OCI-LY7 (cell line): ENCODE measurements at regions not wholly inside any gene's neighbourhood (a gene's known extent, or its start where the extent isn't known, plus 50 kb on each side); places are given as distances from the start of the nearest gene placed in this dataset.

Experiments
- BruUV-seq: library from RNA; stranded (reverse); fragments of 400-500 nt; replicated peaks from 2 replicates; lab custom pipeline; 2021; lab: Mats Ljungman, UMichigan
- CTCF ChIA-PET: fragments of 300-600 bp; sonication (Branson Sonifier 250); formaldehyde crosslinking; loops from one replicate; lab custom pipeline; 2022; ENCODE audit warnings: antibody characterized with exemption; ENCODE audit not compliant: unreplicated experiment; lab: Charles Lee
- POLR2A ChIA-PET: fragments of 300-600 bp; sonication (Branson Sonifier 250); formaldehyde crosslinking; loops from one replicate; lab custom pipeline; 2022; ENCODE audit warnings: antibody characterized with exemption; lab: Charles Lee
- DNase-seq: peaks from one replicate; pipeline ENCODE4 v3.0.0-alpha.2; 2015; ENCODE audit warnings: low spot score
- H2AFZ ChIP-seq: fragments of 200-600 bp; sonication (generic), shearing (Covaris generic); 2 replicates; pipeline ENCODE4 v1.6.1; 2014; ENCODE audit warnings: mild to moderate bottlenecking, antibody characterized with exemption, low read length, moderate library complexity
- H3K27ac ChIP-seq: fragments of 200-600 bp; sonication (generic); 2 replicates; pipeline ENCODE4 v1.5.1; 2014; ENCODE audit warnings: mixed run types, low read depth, mild to moderate bottlenecking, moderate library complexity, low read length, inconsistent platforms; ENCODE audit not compliant: poor library complexity, severe bottlenecking
- H3K36me3 ChIP-seq: fragments of 200-600 bp; sonication (generic); 2 replicates; pipeline ENCODE4 v1.6.1; 2014; ENCODE audit warnings: mild to moderate bottlenecking, antibody characterized with exemption, low read length, moderate library complexity, mixed read lengths; ENCODE audit not compliant: insufficient read depth
- H3K4me1 ChIP-seq: fragments of 200-600 bp; sonication (generic); 2 replicates; pipeline ENCODE4 v1.5.1; 2014; ENCODE audit warnings: mild to moderate bottlenecking, low read length; ENCODE audit not compliant: insufficient read depth, poor library complexity, severe bottlenecking
- H3K4me2 ChIP-seq: fragments of 200-600 bp; sonication (generic); 2 replicates; pipeline ENCODE4 v1.6.1; 2014; ENCODE audit warnings: mild to moderate bottlenecking, low read length
- H3K4me3 ChIP-seq: fragments of 200-600 bp; sonication (generic); 2 replicates; pipeline ENCODE4 v1.5.1; 2014; ENCODE audit warnings: mild to moderate bottlenecking, low read depth, low read length; ENCODE audit not compliant: poor library complexity, severe bottlenecking
- H3K79me2 ChIP-seq: fragments of 200-600 bp; sonication (generic); 2 replicates; pipeline ENCODE4 v1.6.1; 2016; ENCODE audit warnings: low read depth, mild to moderate bottlenecking, low read length, moderate library complexity, mixed read lengths; ENCODE audit not compliant: insufficient read depth
- H3K9me2 ChIP-seq: fragments of 200-600 bp; sonication (generic); 2 replicates; pipeline ENCODE4 v1.6.1; 2016; ENCODE audit warnings: mild to moderate bottlenecking, low read length, mixed read lengths; ENCODE audit not compliant: insufficient read depth
- H3K9me3 ChIP-seq: fragments of 200-600 bp; sonication (generic); 2 replicates; pipeline ENCODE4 v1.6.1; 2014; ENCODE audit warnings: mild to moderate bottlenecking, mixed run types, low read length, mixed read lengths
- H4K20me1 ChIP-seq: fragments of 200-600 bp; sonication (generic); 2 replicates; pipeline ENCODE4 v1.6.1; 2014; ENCODE audit warnings: mild to moderate bottlenecking, antibody characterized with exemption, low read length, moderate library complexity, mixed read lengths; ENCODE audit not compliant: insufficient read depth
- CTCF ChIP-seq: fragments of 200-600 bp; sonication (generic); conservative IDR thresholded peaks from 2 replicates; pipeline ENCODE4 v1.5.1; 2014; ENCODE audit warnings: mild to moderate bottlenecking, antibody characterized with exemption, low read length, moderate library complexity, mixed read lengths
- EZH2phosphoT487 ChIP-seq: fragments of 200-600 bp; sonication (generic); IDR thresholded peaks from 2 replicates; pipeline ENCODE4 v1.6.1; 2018; ENCODE audit warnings: low read depth, borderline replicate concordance, mild to moderate bottlenecking, mixed run types, antibody characterized with exemption, low read length, moderate library complexity, mixed read lengths
- intact Hi-C: fragments of 100-400 bp; cut with micrococcal nuclease; formaldehyde crosslinking; loops from one replicate; pipeline ENCODE4 v1.10.0; 2022; ENCODE audit not compliant: unreplicated experiment

DNA sequence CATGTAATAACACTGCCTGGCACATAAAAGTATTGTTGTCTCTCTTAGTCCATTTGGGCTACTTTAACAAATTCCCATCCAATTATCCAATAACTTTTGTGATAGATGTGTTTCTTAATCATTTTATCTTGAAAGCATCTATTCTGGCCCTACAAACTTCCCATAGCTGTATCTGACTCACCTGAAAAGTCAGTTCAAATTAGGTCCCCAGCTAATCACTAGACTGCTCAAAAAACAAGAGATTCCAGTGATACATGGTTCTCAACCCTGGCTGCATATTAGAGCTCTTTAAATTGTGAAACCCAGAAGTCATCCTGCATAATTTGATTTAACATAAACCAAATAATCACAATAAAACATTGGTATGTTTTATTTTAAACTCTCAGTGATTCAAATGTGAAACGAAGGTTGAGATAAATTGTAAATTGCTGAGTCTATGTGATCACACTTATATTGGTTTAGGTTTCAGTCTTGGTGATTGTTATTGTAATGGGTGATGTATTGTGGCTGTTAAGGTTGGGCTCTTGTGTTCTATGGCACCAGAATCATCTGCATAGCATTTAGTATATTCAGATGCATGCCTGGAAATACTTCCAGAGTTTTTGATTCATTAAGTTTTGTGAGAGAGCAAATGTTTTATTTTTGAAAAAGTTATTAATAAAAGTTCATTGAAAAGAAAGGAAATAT, 268.9 kb upstream of the KCNMB2 start:
- intact Hi-C loops = no loop called here
- Histone ChIP-seq H3K4me3 (no peak overlapping the region), H3K36me3 (no peaks in the 10 kb centered on the region), H2AFZ (no peak overlapping the region), H3K27ac (no peak overlapping the region), H4K20me1 (no peaks in the 10 kb centered on the region), H3K9me3 (no peaks in the 10 kb centered on the region), H3K4me1 (no peaks in the 10 kb centered on the region), H3K79me2 (no peaks in the 10 kb centered on the region), H3K9me2 (no peaks in the 10 kb centered on the region), H3K4me2 (no peak overlapping the region)
- CTCF ChIA-PET = no interaction called here
- POLR2A ChIA-PET = no interaction called here
- no peak for TF ChIP-seq CTCF
- TF ChIP-seq EZH2phosphoT487 = no peak
- no peak for DNase-seq
- no TSS peak for BruUV-seq

DNA sequence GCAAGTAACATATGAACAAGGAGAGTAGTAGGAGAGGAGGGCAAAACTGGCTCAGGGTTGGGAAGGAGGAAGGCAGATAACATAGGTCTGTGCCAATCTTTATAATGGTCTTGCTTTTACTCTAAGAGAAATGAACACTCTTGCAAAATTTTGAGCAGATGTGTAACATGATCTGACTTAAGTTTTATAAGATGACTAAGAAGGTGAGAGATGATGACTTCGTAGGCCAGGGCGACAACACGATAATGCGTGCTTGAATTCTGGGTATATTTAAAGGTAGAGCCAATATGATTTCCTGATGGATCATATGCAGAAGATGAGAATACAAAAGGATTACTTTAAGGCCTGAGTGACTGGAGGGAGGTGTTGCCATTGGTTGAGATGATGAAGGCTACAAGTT, 265.4 kb upstream of the KCNMB2 start:
- no peak for TF ChIP-seq EZH2phosphoT487
- TF ChIP-seq CTCF = no peak
- no peaks in the 10 kb centered on the region for H3K9me2 ChIP-seq
- CTCF ChIA-PET = no interaction called here

DNA sequence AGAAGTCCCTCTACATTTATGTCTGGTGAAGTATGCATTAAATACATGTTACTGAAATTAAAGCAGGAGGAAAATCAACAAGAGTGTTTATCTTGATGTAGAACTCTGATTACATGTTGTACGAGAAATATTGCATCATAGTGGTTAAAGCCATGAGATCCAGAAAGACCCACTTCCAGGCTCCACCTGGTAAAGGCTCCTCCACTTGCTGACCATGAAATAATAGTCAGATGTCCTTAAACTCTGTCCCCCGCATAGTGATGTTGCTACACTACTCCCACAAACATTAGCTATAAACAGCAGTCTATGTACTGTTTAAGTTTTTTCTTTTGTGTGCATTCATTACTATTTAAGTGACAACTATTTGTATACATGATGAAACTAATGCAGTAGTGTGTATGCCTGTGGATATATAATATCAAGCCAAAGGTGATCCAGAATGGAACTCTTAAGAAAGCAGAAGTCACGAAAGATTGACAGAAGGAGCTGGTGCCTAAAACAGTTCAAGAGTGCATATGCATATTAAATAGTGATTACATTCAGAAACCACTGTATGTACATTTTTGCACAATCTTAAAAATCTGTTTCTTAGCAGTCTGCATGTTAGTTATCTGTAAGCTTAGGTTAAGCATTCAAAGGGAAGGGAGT, 264.4 kb upstream of the KCNMB2 start:
- H3K4me2 ChIP-seq = no peak overlapping the region
- no peaks in the 10 kb centered on the region for H3K79me2 ChIP-seq
- no peak overlapping the region for H3K4me3 ChIP-seq
- H3K36me3 ChIP-seq = no peaks in the 10 kb centered on the region
- H3K9me2 ChIP-seq = no peaks in the 10 kb centered on the region
- TF ChIP-seq EZH2phosphoT487 (no peak), CTCF (no peak)
- H3K27ac ChIP-seq = no peak overlapping the region
- H4K20me1 ChIP-seq = no peaks in the 10 kb centered on the region
- H2AFZ ChIP-seq = no peak overlapping the region
- BruUV-seq = no TSS peak
- no peak for DNase-seq
- intact Hi-C loops = no loop called here
- ChIA-PET POLR2A (interaction anchor here (0.8 kb wide), 1 partner anchor 101 kb away, joined by 3 read pairs; no protein-coding TSS in a partner anchor), CTCF (no interaction called here)
- no peaks in the 10 kb centered on the region for H3K9me3 ChIP-seq
- no peaks in the 10 kb centered on the region for H3K4me1 ChIP-seq

More for the DNA sequence above, 265.4 kb upstream of the KCNMB2 start:
- Histone ChIP-seq H3K4me1 (no peaks in the 10 kb centered on the region), H3K4me2 (no peak overlapping the region), H3K36me3 (no peaks in the 10 kb centered on the region), H3K4me3 (no peak overlapping the region), H3K27ac (no peak overlapping the region), H3K9me3 (no peaks in the 10 kb centered on the region), H3K79me2 (no peaks in the 10 kb centered on the region), H4K20me1 (no peaks in the 10 kb centered on the region), H2AFZ (no peak overlapping the region)
- no peak for DNase-seq
- POLR2A ChIA-PET = interaction anchor here (0.7 kb wide), 1 partner anchor 66 kb away, joined by 3 read pairs; no protein-coding TSS in a partner anchor
- intact Hi-C loops = no loop called here
- no TSS peak for BruUV-seq
